Smooth muscle cell (in vitro differentiated cells): ENCODE measurements at regions not wholly inside any gene's neighbourhood (a gene's known extent, or its start where the extent isn't known, plus 50 kb on each side); places are given as distances from the start of the nearest gene placed in this dataset.

Source experiments
- DNase-seq: peaks from one replicate; lab custom pipeline; 2025; ENCODE audit not compliant: unreplicated experiment; lab: John Stamatoyannopoulos, UW
- H2AFZ ChIP-seq: fragments of 200-600 bp; sonication (generic); 2 replicates; pipeline ENCODE4 v1.6.0; 2016; ENCODE audit warnings: antibody characterized with exemption, low read depth, mild to moderate bottlenecking
- H3F3A ChIP-seq: fragments of 200-600 bp; sonication (generic); 2 replicates; pipeline ENCODE4 v1.6.0; 2017; ENCODE audit warnings: antibody characterized with exemption, low read depth
- H3K27ac ChIP-seq: fragments of 200-600 bp; sonication (generic); 2 replicates; pipeline ENCODE4 v1.5.1; 2016; ENCODE audit warnings: low read depth, mild to moderate bottlenecking
- H3K27me3 ChIP-seq: fragments of 200-600 bp; sonication (generic); 2 replicates; pipeline ENCODE4 v1.6.1; 2016; ENCODE audit warnings: low read depth, mild to moderate bottlenecking
- H3K36me3 ChIP-seq: fragments of 200-600 bp; sonication (generic); 2 replicates; pipeline ENCODE4 v1.5.1; 2016; ENCODE audit warnings: low read depth
- H3K4me1 ChIP-seq: fragments of 200-600 bp; sonication (generic); 2 replicates; pipeline ENCODE4 v1.5.1; 2016; ENCODE audit warnings: low read depth
- H3K4me2 ChIP-seq: fragments of 200-600 bp; sonication (generic); 2 replicates; pipeline ENCODE4 v1.6.0; 2016; ENCODE audit warnings: mild to moderate bottlenecking
- H3K4me3 ChIP-seq: fragments of 200-600 bp; sonication (generic); 2 replicates; pipeline ENCODE4 v1.5.1; 2016; ENCODE audit warnings: mild to moderate bottlenecking
- H3K79me2 ChIP-seq: fragments of 200-600 bp; sonication (generic); 2 replicates; pipeline ENCODE4 v1.6.0; 2016; ENCODE audit warnings: low read depth, mild to moderate bottlenecking
- H3K9ac ChIP-seq: fragments of 200-600 bp; sonication (generic); 2 replicates; pipeline ENCODE4 v1.6.0; 2016; ENCODE audit warnings: low read depth
- H3K9me3 ChIP-seq: fragments of 200-600 bp; sonication (generic); replicated peaks from 2 replicates; pipeline ENCODE4 v1.5.1; 2016; ENCODE audit warnings: low read depth
- H4K20me1 ChIP-seq: fragments of 200-600 bp; sonication (generic); 2 replicates; pipeline ENCODE4 v1.6.0; 2016; ENCODE audit warnings: low read depth
- WGBS: methylation state at CpG from one replicate; pipeline ENCODE4 v1.1.7; 2016; ENCODE audit warnings: low lambda C conversion rate; 5-methylcytosine and 5-hydroxymethylcytosine counted together
- TF ChIP-seq, protein P1 (sequence below): fragments of 200-600 bp; sonication (generic); IDR thresholded peaks from 2 replicates; pipeline ENCODE4 v1.5.1; 2017; ENCODE audit warnings: borderline replicate concordance, mild to moderate bottlenecking, antibody characterized with exemption; ENCODE audit not compliant: insufficient read depth, poor library complexity, severe bottlenecking

DNA sequence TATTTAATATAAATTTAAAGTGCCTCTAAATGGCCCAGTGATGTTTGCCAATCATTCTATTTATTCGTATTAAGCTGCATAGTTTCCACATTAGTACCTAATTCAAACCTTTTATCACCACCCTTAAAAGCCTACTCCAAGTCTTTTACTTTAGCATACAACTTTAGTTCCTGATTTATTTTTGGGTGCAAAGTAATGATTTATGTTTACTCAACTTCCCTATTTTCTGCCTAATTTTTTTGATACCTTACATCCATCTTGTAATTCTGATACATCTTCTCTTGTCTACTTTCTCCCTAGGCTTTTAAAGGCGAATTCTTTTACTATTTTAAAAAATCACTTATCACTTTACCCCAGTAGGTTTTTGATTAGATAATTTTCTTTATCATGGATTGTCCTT lies 2651.1 kb upstream of the PCDH20 start:
- no peak overlapping the region for H3K9ac ChIP-seq
- no peaks in the 10 kb centered on the region for H3K27me3 ChIP-seq
- no peaks in the 10 kb centered on the region for H4K20me1 ChIP-seq
- no peaks in the 10 kb centered on the region for H3K79me2 ChIP-seq
- no peaks in the 10 kb centered on the region for H3F3A ChIP-seq
- no peaks in the 10 kb centered on the region for H3K36me3 ChIP-seq
- H3K4me2 ChIP-seq, result no peak overlapping the region
- no peak overlapping the region for H3K27ac ChIP-seq
- 80% methylated on average over 2 of the region's 2 CpGs for WGBS
- no peaks in the 10 kb centered on the region for H3K9me3 ChIP-seq
- TF ChIP-seq, protein P1, sequence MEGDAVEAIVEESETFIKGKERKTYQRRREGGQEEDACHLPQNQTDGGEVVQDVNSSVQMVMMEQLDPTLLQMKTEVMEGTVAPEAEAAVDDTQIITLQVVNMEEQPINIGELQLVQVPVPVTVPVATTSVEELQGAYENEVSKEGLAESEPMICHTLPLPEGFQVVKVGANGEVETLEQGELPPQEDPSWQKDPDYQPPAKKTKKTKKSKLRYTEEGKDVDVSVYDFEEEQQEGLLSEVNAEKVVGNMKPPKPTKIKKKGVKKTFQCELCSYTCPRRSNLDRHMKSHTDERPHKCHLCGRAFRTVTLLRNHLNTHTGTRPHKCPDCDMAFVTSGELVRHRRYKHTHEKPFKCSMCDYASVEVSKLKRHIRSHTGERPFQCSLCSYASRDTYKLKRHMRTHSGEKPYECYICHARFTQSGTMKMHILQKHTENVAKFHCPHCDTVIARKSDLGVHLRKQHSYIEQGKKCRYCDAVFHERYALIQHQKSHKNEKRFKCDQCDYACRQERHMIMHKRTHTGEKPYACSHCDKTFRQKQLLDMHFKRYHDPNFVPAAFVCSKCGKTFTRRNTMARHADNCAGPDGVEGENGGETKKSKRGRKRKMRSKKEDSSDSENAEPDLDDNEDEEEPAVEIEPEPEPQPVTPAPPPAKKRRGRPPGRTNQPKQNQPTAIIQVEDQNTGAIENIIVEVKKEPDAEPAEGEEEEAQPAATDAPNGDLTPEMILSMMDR, result no peak
- H2AFZ ChIP-seq, result no peak overlapping the region
- H3K4me3 ChIP-seq, result no peak overlapping the region
- no peaks in the 10 kb centered on the region for H3K4me1 ChIP-seq
- DNase-seq, result no peak

DNA sequence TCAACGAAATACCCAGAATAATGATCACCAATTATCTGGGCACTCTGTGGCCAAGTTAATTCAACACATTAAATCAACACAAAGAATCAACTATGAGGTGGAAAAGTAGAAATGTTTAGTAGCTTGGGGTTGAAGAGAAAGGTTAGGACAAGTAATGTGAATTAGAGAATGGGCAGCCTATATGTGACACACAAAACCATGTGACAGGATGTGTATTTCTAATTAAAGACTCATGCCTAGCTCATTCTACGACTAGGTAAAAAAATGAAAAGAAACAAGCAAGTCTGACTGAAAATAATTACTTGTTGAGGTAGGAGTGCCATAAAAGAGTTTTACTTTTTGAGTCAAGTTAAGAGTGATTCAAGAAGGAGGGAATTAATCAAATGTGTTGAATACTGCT lies 2646.0 kb upstream of the PCDH20 start:
- Histone ChIP-seq H3K4me3 (no peak overlapping the region), H3K4me1 (no peaks in the 10 kb centered on the region), H3K4me2 (no peak overlapping the region), H3K9ac (no peak overlapping the region), H4K20me1 (no peaks in the 10 kb centered on the region), H2AFZ (no peak overlapping the region), H3F3A (no peaks in the 10 kb centered on the region), H3K36me3 (no peaks in the 10 kb centered on the region), H3K27ac (no peak overlapping the region), H3K9me3 (no peaks in the 10 kb centered on the region), H3K27me3 (no peaks in the 10 kb centered on the region), H3K79me2 (no peaks in the 10 kb centered on the region)
- 74% methylated on average over 2 of the region's 2 CpGs for WGBS
- DNase-seq, result no peak
- TF ChIP-seq, protein P1, result no peak

DNA sequence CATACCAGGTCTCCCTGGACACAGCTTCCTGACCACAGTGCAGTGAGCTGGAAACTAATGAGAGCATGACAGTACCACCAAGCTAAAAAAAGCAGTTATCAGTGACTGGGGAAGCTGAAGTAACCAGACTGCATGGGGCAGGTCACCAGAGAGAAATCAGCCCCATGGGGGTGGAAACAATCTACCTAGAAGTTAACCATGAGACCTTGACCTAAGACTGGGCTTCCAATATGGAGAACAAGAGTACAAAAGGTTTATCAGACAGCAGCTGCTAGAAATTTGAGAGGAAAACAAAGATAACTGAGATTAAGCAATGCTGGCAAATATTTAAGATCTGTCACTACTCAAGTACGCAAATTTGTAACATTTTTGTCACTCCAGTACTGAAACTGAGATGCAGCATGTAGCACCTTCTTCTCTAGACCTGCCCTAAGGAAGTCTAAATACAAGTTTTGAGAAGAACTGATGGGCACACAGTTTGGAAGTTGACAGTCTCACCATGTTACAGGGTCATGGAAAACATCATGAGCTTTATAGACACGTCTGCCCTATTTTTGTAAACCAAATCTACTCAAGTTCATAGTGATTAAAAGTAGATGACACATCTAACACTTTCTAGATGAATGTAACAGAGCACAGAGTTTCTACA lies 2641.8 kb upstream of the PCDH20 start:
- Histone ChIP-seq H3K4me2 (no peak overlapping the region), H3K9ac (no peak overlapping the region), H3K27me3 (no peaks in the 10 kb centered on the region), H3K4me3 (no peak overlapping the region), H3K36me3 (no peaks in the 10 kb centered on the region), H3K9me3 (no peaks in the 10 kb centered on the region), H3F3A (no peaks in the 10 kb centered on the region), H3K4me1 (no peaks in the 10 kb centered on the region), H2AFZ (no peak overlapping the region), H4K20me1 (no peaks in the 10 kb centered on the region), H3K79me2 (no peaks in the 10 kb centered on the region), H3K27ac (no peak overlapping the region)
- 86% methylated on average over 2 of the region's 2 CpGs for WGBS
- TF ChIP-seq, protein P1, result no peak
- DNase-seq, result no peak

DNA sequence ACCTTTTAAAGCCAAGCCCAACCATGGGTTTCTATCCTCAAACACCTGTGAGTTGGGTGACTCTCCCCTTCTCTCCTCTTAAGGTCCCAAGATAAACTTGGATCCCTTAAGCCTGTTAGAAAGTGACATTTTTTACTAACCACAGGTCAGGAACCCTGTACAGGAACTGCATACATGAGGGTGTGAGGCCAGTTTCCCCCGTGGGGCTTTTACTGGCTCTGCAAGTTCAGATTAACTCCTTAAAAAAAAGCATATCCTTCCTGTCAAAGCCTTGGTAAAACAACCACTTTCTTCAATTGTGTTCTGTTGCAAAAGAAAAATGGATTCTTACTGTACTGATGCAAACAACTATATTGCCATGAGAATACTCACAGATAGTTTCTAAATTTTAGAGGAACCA lies 2638.7 kb upstream of the PCDH20 start:
- Histone ChIP-seq H3K4me2 (no peak overlapping the region), H3K27ac (no peak overlapping the region), H3K79me2 (no peaks in the 10 kb centered on the region), H3K27me3 (no peaks in the 10 kb centered on the region), H3K36me3 (no peaks in the 10 kb centered on the region), H4K20me1 (no peaks in the 10 kb centered on the region), H3K9me3 (no peaks in the 10 kb centered on the region), H3K4me1 (no peaks in the 10 kb centered on the region), H3K9ac (no peak overlapping the region), H3K4me3 (no peak overlapping the region), H3F3A (no peaks in the 10 kb centered on the region), H2AFZ (no peak overlapping the region)
- no peak for DNase-seq
- WGBS, result 62% methylated on average over 1 of the region's 1 CpG
- TF ChIP-seq, protein P1, result no peak
